ENCODE measurements at regions not wholly inside any gene's neighbourhood (a gene's known extent, or its start where the extent isn't known, plus 50 kb on each side); places are given as distances from the start of the nearest gene placed in this dataset.

- in situ Hi-C loops (cut with MboI) (no loop called here), intact Hi-C loops (cut with micrococcal nuclease; ENCODE audit: unreplicated experiment) (no loop called here)
- no peaks in the 10 kb centered on the region for H3K36me3 ChIP-seq (ENCODE audit: control insufficient read depth in 2 of 2, insufficient read depth in 2 of 2, low read length in 1 of 2)
- WGBS (ENCODE audit: insufficient coverage, insufficient replicate concordance, low lambda C conversion rate, missing lambda C conversion rate), result 47% methylated on average over 2 of the region's 2 CpGs
- peaks cover 4% of the 10 kb centered on the region; the same call in 1 of the 2 replicates for H3K4me1 ChIP-seq (ENCODE audit: control insufficient read depth, insufficient read depth, low read length)
- H3K79me2 ChIP-seq (ENCODE audit: control insufficient read depth, insufficient read depth, low read length), result no peaks in the 10 kb centered on the region
- H3K9ac ChIP-seq (ENCODE audit: control insufficient read depth, insufficient read depth, low read length), result no peak overlapping the region
- ChIA-PET POLR2A (no interaction called here), SMC1A (ENCODE audit: uncharacterized antibody, unreplicated experiment) (interaction anchor here (1.0 kb wide), 1 partner anchor 13 kb away, joined by 3 read pairs; no protein-coding TSS in a partner anchor), RAD21 (ENCODE audit: unreplicated experiment) (no interaction called here), CTCF (no interaction called here)
- ATAC-seq (no peak), FAIRE-seq (no peak), DNase-seq (ENCODE audit: low read depth, low spot score) (no peak)
- H3K27me3 ChIP-seq (replicated peaks in 1 of 2; ENCODE audit: control insufficient read depth in 2 of 2, insufficient read depth in 2 of 2, low read length in 1 of 2), result no peaks in the 10 kb centered on the region
- no peak overlapping the region for H3K4me2 ChIP-seq (ENCODE audit: control insufficient read depth, insufficient read depth)
- H3K27ac ChIP-seq (ENCODE audit: control insufficient read depth, insufficient read depth), result no peak overlapping the region
- H4K20me1 ChIP-seq (ENCODE audit: control insufficient read depth, insufficient read depth), result no peaks in the 10 kb centered on the region
- H3K9me3 ChIP-seq (replicated peaks; ENCODE audit: control insufficient read depth, insufficient read depth, low read length), result no peaks in the 10 kb centered on the region
- no TSS peak for BruUV-seq (replicated peaks)
- H3K4me3 ChIP-seq, result no peak overlapping the region
- TF ChIP-seq SREBF1 (IDR thresholded peaks at IDR 0.05; ENCODE audit: low read length), result no peak
- TF ChIP-seq NRF1 (conservative IDR thresholded peaks at IDR 0.05; ENCODE audit: low read depth, low read length), result no peak
- TF ChIP-seq USF1 (IDR thresholded peaks at IDR 0.05; ENCODE audit: borderline replicate concordance, extremely low read length, insufficient read depth, low read depth, low read length), result no peak
- no peak overlapping the region for H2AFZ ChIP-seq (ENCODE audit: control insufficient read depth, low read depth, low read length)
Observed at GRCh38 chr5:74040065-74040551, 414.1 kb downstream of the ARHGEF28 start.

GRCh38 chr5:74037321-74037720, 411.3 kb downstream of the ARHGEF28 start:
- Histone ChIP-seq H3K4me3 (no peak overlapping the region), H3K4me1 (ENCODE audit: control insufficient read depth, insufficient read depth, low read length) (peaks cover 8% of the 10 kb centered on the region; the same call in 1 of the 2 replicates), H3K9me3 (replicated peaks; ENCODE audit: control insufficient read depth, insufficient read depth, low read length) (no peaks in the 10 kb centered on the region), H3K4me2 (ENCODE audit: control insufficient read depth, insufficient read depth) (no peak overlapping the region), H3K9ac (ENCODE audit: control insufficient read depth, insufficient read depth, low read length) (no peak overlapping the region), H3K36me3 (ENCODE audit: control insufficient read depth in 2 of 2, insufficient read depth in 2 of 2, low read length in 1 of 2) (no peaks in the 10 kb centered on the region), H4K20me1 (ENCODE audit: control insufficient read depth, insufficient read depth) (no peaks in the 10 kb centered on the region), H3K27me3 (replicated peaks in 1 of 2; ENCODE audit: control insufficient read depth in 2 of 2, insufficient read depth in 2 of 2, low read length in 1 of 2) (no peaks in the 10 kb centered on the region), H2AFZ (ENCODE audit: control insufficient read depth, low read depth, low read length) (no peak overlapping the region), H3K27ac (ENCODE audit: control insufficient read depth, insufficient read depth) (no peak overlapping the region), H3K79me2 (ENCODE audit: control insufficient read depth, insufficient read depth, low read length) (no peaks in the 10 kb centered on the region)
- TF ChIP-seq SMC3 (IDR thresholded peaks at IDR 0.05; ENCODE audit: borderline replicate concordance, low read length) (no peak), GABPA (IDR thresholded peaks at IDR 0.05; ENCODE audit: low read depth) (no peak), ZNF687 (IDR thresholded peaks at IDR 0.05) (no peak), STAT1 (conservative IDR thresholded peaks at IDR 0.05) (no peak), LARP7 (IDR thresholded peaks at IDR 0.05) (no peak), TBL1XR1 (IDR thresholded peaks at IDR 0.05; ENCODE audit: low read depth, low read length) (no peak), MTA2 (IDR thresholded peaks at IDR 0.05; ENCODE audit: low read depth) (no peak), NKRF (conservative IDR thresholded peaks at IDR 0.05) (no peak)
- ATAC-seq, result no peak
- 0% methylated on average over 2 of the region's 2 CpGs for WGBS (ENCODE audit: insufficient coverage, insufficient replicate concordance, low lambda C conversion rate, missing lambda C conversion rate)
- POLR2A ChIA-PET, result no interaction called here
- RAD21 ChIA-PET (ENCODE audit: unreplicated experiment), result interaction anchor here (1.9 kb wide), 1 partner anchor 605 kb away, joined by 8 read pairs; no protein-coding TSS in a partner anchor
- BruUV-seq (replicated peaks), result no TSS peak
- intact Hi-C loops (cut with micrococcal nuclease; ENCODE audit: unreplicated experiment) (loop anchor here (5.0 kb wide), 2 partner anchors 135 to 350 kb away; no protein-coding TSS in a partner anchor), in situ Hi-C loops (cut with MboI) (loop anchor here (5.0 kb wide), 1 partner anchor 610 kb away; no protein-coding TSS in a partner anchor)
- no peak for DNase-seq (ENCODE audit: low read depth, low spot score)
- no peak for FAIRE-seq
- CTCF ChIA-PET, result interaction anchor here (1.5 kb wide), 1 partner anchor 604 kb away, joined by 6 read pairs; the partner anchor contains the start of gene ENC1
- SMC1A ChIA-PET (ENCODE audit: uncharacterized antibody, unreplicated experiment), result interaction anchor here (0.7 to 1.6 kb wide), 8 partner anchors 8 to 612 kb away, joined by 3 to 4 read pairs (median 3); no protein-coding TSS in a partner anchor
